ENCODE measurements at regions not wholly inside any gene's neighbourhood (a gene's known extent, or its start where the extent isn't known, plus 50 kb on each side); places are given as distances from the start of the nearest gene placed in this dataset.
"Not testable (repeated sequence)": the region's sequence is repeated elsewhere in the genome, so short reads cannot be mapped to it uniquely, and the experiment has no call there.

- Histone ChIP-seq H3K27me3 (ENCODE audit: control insufficient read depth, insufficient read depth, low read length) (no peaks in the 10 kb centered on the region), H3K27ac (ENCODE audit: insufficient read depth, low read length) (peak overlapping the region; percentile 71), H4K20me1 (ENCODE audit: control insufficient read depth, extremely low read depth, insufficient read depth, low read length) (no peaks in the 10 kb centered on the region), H3K4me2 (ENCODE audit: extremely low read depth, insufficient read depth, low read length) (no peak overlapping the region), H2AFZ (ENCODE audit: low read length) (no peak overlapping the region), H3K9ac (ENCODE audit: insufficient read depth, low read length) (no peak overlapping the region), H3K36me3 (ENCODE audit: control insufficient read depth, insufficient read depth, low read length) (no peaks in the 10 kb centered on the region), H3K9me3 (ENCODE audit: control insufficient read depth, insufficient read depth, low read depth, low read length) (no peaks in the 10 kb centered on the region), H3K4me3 (replicated peaks in 1 of 4; ENCODE audit: control extremely low read depth in 1 of 4, insufficient read depth in 1 of 4, low read depth in 3 of 4, low read length in 4 of 4) (no peak overlapping the region), H3K4me1 (ENCODE audit: control insufficient read depth, extremely low read depth, insufficient read depth, low read length) (peaks cover 7% of the 10 kb centered on the region), H3K79me2 (ENCODE audit: control insufficient read depth, insufficient read depth, low read length) (no peaks in the 10 kb centered on the region)
- TF ChIP-seq CTCF (conservative IDR thresholded peaks at IDR 0.05 in 1 of 2, IDR thresholded peaks at IDR 0.05 in 1 of 2; ENCODE audit: low read depth in 1 of 2, low read length in 2 of 2), result no peak
- no peak for TF ChIP-seq EZH2 (IDR thresholded peaks at IDR 0.05; ENCODE audit: low read length, missing control alignments)
- DNase-seq (ENCODE audit: low read depth in 2 of 2), result peak in 1 of 2 donors; percentile 55
These were observed 189.7 kb downstream of the CSNK1G3 start for GRCh38 chr5:123701511-123702200.

DNA sequence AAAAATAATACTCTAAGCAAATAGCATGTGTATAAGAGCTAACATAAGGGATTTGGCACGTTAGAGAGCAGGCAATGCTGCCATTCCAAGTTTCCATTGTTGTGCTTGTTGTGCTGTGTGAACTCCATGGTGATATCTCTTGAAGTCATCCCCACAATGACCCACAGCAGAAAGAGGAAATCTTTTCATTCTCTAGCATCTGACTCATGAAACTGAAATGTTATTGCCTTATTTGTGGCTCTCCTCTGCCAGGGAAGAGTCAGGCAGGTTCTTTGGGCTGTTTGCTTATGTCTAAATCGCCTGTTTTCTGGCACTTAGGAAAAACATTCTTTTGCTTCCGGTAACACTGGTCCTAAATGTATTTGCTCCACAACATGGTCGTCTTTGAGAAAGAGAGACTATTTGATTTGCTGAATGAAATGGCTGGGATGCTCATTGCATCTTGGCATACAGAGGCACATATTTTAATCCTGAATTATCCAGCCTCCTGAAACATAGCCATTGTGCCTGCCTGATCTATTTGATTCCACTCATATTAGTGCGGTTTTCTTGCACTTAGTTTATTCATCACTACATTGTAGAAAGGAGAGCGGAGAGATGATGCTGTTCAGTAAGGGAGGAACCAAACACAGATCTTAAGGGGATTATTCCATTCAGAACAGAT, 188.8 kb downstream of the CSNK1G3 start:
- no peaks in the 10 kb centered on the region for H3K79me2 ChIP-seq (ENCODE audit: control insufficient read depth, insufficient read depth, low read length)
- no peaks in the 10 kb centered on the region for H3K36me3 ChIP-seq (ENCODE audit: control insufficient read depth, insufficient read depth, low read length)
- H3K4me1 ChIP-seq (ENCODE audit: control insufficient read depth, extremely low read depth, insufficient read depth, low read length), result peaks cover 10% of the 10 kb centered on the region
- H3K9me3 ChIP-seq (ENCODE audit: control insufficient read depth, insufficient read depth, low read depth, low read length), result no peaks in the 10 kb centered on the region
- H3K27ac ChIP-seq (ENCODE audit: insufficient read depth, low read length), result peak overlapping the region; percentile 71
- H3K27me3 ChIP-seq (ENCODE audit: control insufficient read depth, insufficient read depth, low read length), result no peaks in the 10 kb centered on the region
- H3K4me2 ChIP-seq (ENCODE audit: extremely low read depth, insufficient read depth, low read length), result peak overlapping the region; percentile 7
- DNase-seq (ENCODE audit: low read depth in 2 of 2), result peak; percentile 89 to 99
- H4K20me1 ChIP-seq (ENCODE audit: control insufficient read depth, extremely low read depth, insufficient read depth, low read length), result no peaks in the 10 kb centered on the region
- H2AFZ ChIP-seq (ENCODE audit: low read length), result no peak overlapping the region
- TF ChIP-seq CTCF (conservative IDR thresholded peaks at IDR 0.05 in 1 of 2, IDR thresholded peaks at IDR 0.05 in 1 of 2; ENCODE audit: low read depth in 1 of 2, low read length in 2 of 2) (no peak), EZH2 (IDR thresholded peaks at IDR 0.05; ENCODE audit: low read length, missing control alignments) (no peak)
- no peak overlapping the region for H3K9ac ChIP-seq (ENCODE audit: insufficient read depth, low read length)
- H3K4me3 ChIP-seq (replicated peaks in 1 of 4; ENCODE audit: control extremely low read depth in 1 of 4, insufficient read depth in 1 of 4, low read depth in 3 of 4, low read length in 4 of 4), result no peak overlapping the region

DNA sequence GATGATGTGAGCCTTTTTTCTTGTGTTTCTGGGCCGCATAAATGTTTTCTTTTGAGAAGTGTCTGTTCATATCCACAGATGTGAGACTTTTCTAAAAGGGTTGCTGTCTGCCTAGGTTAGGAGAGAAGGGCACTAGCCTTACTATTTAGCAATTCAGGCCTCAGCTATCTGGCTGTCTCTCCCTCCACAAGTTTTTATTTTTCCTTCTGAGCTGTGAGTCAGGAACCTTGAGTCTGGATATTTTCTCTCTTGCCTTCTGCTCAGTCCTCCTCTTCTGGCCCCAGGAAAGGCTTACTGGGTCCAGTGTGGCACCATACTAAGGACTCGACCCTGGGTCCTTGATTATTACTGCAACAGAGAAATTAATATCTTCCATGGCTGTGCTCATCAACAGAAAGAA, 187.6 kb downstream of the CSNK1G3 start:
- Histone ChIP-seq H3K79me2 (ENCODE audit: control insufficient read depth, insufficient read depth, low read length) (no peaks in the 10 kb centered on the region), H3K27ac (ENCODE audit: insufficient read depth, low read length) (peak overlapping the region; percentile 71), H3K4me3 (replicated peaks in 1 of 4; ENCODE audit: control extremely low read depth in 1 of 4, insufficient read depth in 1 of 4, low read depth in 3 of 4, low read length in 4 of 4) (no peak overlapping the region), H4K20me1 (ENCODE audit: control insufficient read depth, extremely low read depth, insufficient read depth, low read length) (no peaks in the 10 kb centered on the region), H3K27me3 (ENCODE audit: control insufficient read depth, insufficient read depth, low read length) (no peaks in the 10 kb centered on the region), H3K4me1 (ENCODE audit: control insufficient read depth, extremely low read depth, insufficient read depth, low read length) (peaks cover 10% of the 10 kb centered on the region), H3K4me2 (ENCODE audit: extremely low read depth, insufficient read depth, low read length) (no peak overlapping the region), H3K36me3 (ENCODE audit: control insufficient read depth, insufficient read depth, low read length) (no peaks in the 10 kb centered on the region), H3K9me3 (ENCODE audit: control insufficient read depth, insufficient read depth, low read depth, low read length) (no peaks in the 10 kb centered on the region), H3K9ac (ENCODE audit: insufficient read depth, low read length) (no peak overlapping the region), H2AFZ (ENCODE audit: low read length) (no peak overlapping the region)
- TF ChIP-seq CTCF (conservative IDR thresholded peaks at IDR 0.05 in 1 of 2, IDR thresholded peaks at IDR 0.05 in 1 of 2; ENCODE audit: low read depth in 1 of 2, low read length in 2 of 2), result no peak
- no peak for TF ChIP-seq EZH2 (IDR thresholded peaks at IDR 0.05; ENCODE audit: low read length, missing control alignments)
- DNase-seq (ENCODE audit: low read depth in 2 of 2), result no peak

DNA sequence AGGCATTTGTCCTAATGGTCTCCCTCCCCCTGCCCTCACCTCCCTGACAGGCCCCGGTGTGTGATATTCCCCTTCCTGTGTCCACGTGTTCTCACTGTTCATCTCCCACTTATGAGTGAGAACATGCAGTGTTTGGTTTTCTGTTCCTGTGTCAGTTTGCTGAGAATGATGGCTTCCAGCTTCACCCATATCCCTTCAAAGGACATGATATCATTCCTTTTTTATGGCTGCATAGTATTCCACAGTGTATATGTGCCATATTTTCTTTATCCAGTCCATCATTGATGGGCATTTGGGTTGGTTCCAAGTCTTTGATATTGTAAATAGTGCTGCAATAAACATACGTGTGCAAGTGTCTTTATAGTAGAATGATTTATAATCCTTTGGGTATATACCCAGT, 187.0 kb downstream of the CSNK1G3 start:
- H3K9ac ChIP-seq (ENCODE audit: insufficient read depth, low read length); H3K4me1 ChIP-seq (ENCODE audit: control insufficient read depth, extremely low read depth, insufficient read depth, low read length); H3K9me3 ChIP-seq (ENCODE audit: control insufficient read depth, insufficient read depth, low read depth, low read length); H3K27ac ChIP-seq (ENCODE audit: insufficient read depth, low read length); H3K27me3 ChIP-seq (ENCODE audit: control insufficient read depth, insufficient read depth, low read length); H2AFZ ChIP-seq (ENCODE audit: low read length); H3K79me2 ChIP-seq (ENCODE audit: control insufficient read depth, insufficient read depth, low read length); H4K20me1 ChIP-seq (ENCODE audit: control insufficient read depth, extremely low read depth, insufficient read depth, low read length); H3K4me2 ChIP-seq (ENCODE audit: extremely low read depth, insufficient read depth, low read length); H3K4me3 ChIP-seq (replicated peaks in 1 of 4; ENCODE audit: control extremely low read depth in 1 of 4, insufficient read depth in 1 of 4, low read depth in 3 of 4, low read length in 4 of 4); DNase-seq (ENCODE audit: low read depth in 2 of 2); H3K36me3 ChIP-seq (ENCODE audit: control insufficient read depth, insufficient read depth, low read length): not testable (repeated sequence)

Measured in fibroblast of lung (primary cell).